Karpas-422 (cell line): ENCODE measurements at regions not wholly inside any gene's neighbourhood (a gene's known extent, or its start where the extent isn't known, plus 50 kb on each side); places are given as distances from the start of the nearest gene placed in this dataset.

ENCODE experiments used
- DNase-seq: peaks from one replicate; pipeline ENCODE4 v3.0.0-alpha.2; 2015
- H2AFZ ChIP-seq: fragments of 200-600 bp; sonication (generic); 2 replicates; pipeline ENCODE4 v1.6.1; 2014; ENCODE audit warnings: antibody characterized with exemption, low read length, mixed read lengths
- H3K27ac ChIP-seq: fragments of 200-600 bp; sonication (generic); 2 replicates; pipeline ENCODE4 v1.5.1; 2014; ENCODE audit warnings: mild to moderate bottlenecking, low read length, moderate library complexity
- H3K27me3 ChIP-seq: fragments of 200-600 bp; sonication (generic); 2 replicates; pipeline ENCODE4 v1.6.1; 2014; ENCODE audit warnings: low read length, mixed read lengths
- H3K36me3 ChIP-seq: fragments of 200-600 bp; sonication (generic); 2 replicates; pipeline ENCODE4 v1.6.1; 2014; ENCODE audit warnings: low read length, mixed read lengths; ENCODE audit not compliant: insufficient read depth
- H3K4me1 ChIP-seq: fragments of 200-600 bp; sonication (generic); 2 replicates; pipeline ENCODE4 v1.6.1; 2014; ENCODE audit warnings: mild to moderate bottlenecking, low read length, mixed read lengths
- H3K4me2 ChIP-seq: fragments of 200-600 bp; sonication (generic); 2 replicates; pipeline ENCODE4 v1.6.1; 2014; ENCODE audit warnings: low read length, low read depth, mild to moderate bottlenecking; ENCODE audit not compliant: poor library complexity, severe bottlenecking
- H3K4me3 ChIP-seq: fragments of 200-600 bp; sonication (generic); 2 replicates; pipeline ENCODE4 v1.5.1; 2014; ENCODE audit warnings: mild to moderate bottlenecking, antibody characterized with exemption, low read length, mixed read lengths
- H3K79me2 ChIP-seq: fragments of 200-600 bp; sonication (generic); 2 replicates; pipeline ENCODE4 v1.6.1; 2014; ENCODE audit warnings: mild to moderate bottlenecking, low read length, mixed read lengths
- H3K9ac ChIP-seq: fragments of 200-600 bp; sonication (generic); 2 replicates; pipeline ENCODE4 v1.6.0; 2014; ENCODE audit warnings: low read length
- H3K9me2 ChIP-seq: fragments of 200-600 bp; sonication (generic), shearing (Covaris generic); replicated peaks from 2 replicates; pipeline ENCODE4 v1.6.0; 2014; ENCODE audit warnings: mild to moderate bottlenecking, low read length, moderate library complexity; ENCODE audit not compliant: insufficient read depth
- H3K9me3 ChIP-seq: fragments of 300-700, 200-600 bp; sonication (generic); 2 replicates; pipeline ENCODE4 v1.6.1; 2014; ENCODE audit warnings: low read length, mixed read lengths
- H4K20me1 ChIP-seq: fragments of 200-600 bp; sonication (generic); 2 replicates; pipeline ENCODE4 v1.6.1; 2014; ENCODE audit warnings: mild to moderate bottlenecking, antibody characterized with exemption, low read length, low read depth; ENCODE audit not compliant: insufficient read depth

DNA sequence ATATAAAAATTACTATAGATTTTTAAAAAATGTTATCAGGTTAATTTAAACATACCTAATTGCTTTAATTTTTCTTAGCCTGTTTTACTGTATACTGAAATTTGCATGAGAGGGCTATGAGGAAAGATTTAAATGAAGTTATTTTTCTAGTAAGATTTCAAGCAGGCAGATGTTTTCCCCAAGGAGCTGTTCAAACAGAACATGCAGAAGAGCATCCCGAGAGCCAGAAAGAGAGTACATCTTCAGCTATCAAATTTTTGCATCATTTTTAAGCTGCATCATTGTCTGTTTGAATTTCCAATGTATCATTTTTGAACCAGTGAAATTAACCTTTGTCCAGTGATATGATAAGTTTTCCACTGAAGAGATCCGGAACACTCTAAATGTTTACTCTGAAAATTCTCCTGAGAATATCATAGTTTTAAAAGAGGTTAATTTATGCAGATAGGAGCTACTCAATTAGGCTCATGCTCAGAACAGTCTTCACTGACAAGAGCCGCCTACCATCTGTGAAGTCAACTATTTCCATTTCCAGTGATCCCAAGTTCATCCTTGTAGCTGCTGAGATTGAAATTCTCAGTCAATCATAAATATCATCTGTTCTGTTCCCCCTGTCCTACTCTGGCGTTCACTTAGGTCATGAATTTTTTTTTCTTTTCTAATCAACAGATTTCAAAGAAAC lies 467.7 kb upstream of the NBEA start:
- Histone ChIP-seq H3K27me3 (no peaks in the 10 kb centered on the region), H3K36me3 (no peaks in the 10 kb centered on the region), H3K9ac (no peak overlapping the region), H2AFZ (no peak overlapping the region), H3K9me2 (no peaks in the 10 kb centered on the region), H4K20me1 (no peaks in the 10 kb centered on the region), H3K27ac (no peak overlapping the region), H3K4me1 (peaks cover 8% of the 10 kb centered on the region), H3K4me3 (no peak overlapping the region), H3K79me2 (no peaks in the 10 kb centered on the region), H3K4me2 (peak overlapping the region; percentile 12), H3K9me3 (no peaks in the 10 kb centered on the region)
- no peak for DNase-seq

DNA sequence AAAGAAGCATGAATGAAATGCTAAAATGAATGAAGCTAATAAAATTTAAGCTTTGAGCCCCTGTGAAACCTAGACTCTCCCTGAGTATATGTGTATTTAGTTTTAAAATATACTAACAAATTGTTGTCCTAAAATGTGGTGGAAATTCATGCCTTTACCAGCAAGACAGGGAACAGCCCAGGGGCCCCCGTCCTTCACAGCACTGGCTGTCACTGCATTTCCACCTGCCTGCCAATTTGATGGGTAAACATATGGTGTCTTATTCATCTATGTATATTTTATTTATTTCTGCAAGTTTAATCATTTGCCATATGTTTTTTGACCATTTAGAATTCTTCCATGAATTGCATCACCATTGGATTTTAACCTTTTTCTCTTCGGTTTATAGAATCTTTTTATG lies 463.7 kb upstream of the NBEA start:
- H3K4me2 ChIP-seq = no peak overlapping the region
- H4K20me1 ChIP-seq = no peaks in the 10 kb centered on the region
- H3K36me3 ChIP-seq = no peaks in the 10 kb centered on the region
- H2AFZ ChIP-seq = no peak overlapping the region
- peaks cover 8% of the 10 kb centered on the region for H3K4me1 ChIP-seq
- H3K9me2 ChIP-seq = no peaks in the 10 kb centered on the region
- H3K27me3 ChIP-seq = no peaks in the 10 kb centered on the region
- no peak overlapping the region for H3K4me3 ChIP-seq
- H3K79me2 ChIP-seq = no peaks in the 10 kb centered on the region
- no peak overlapping the region for H3K27ac ChIP-seq
- H3K9me3 ChIP-seq = no peaks in the 10 kb centered on the region
- H3K9ac ChIP-seq = no peak overlapping the region
- DNase-seq = no peak

DNA sequence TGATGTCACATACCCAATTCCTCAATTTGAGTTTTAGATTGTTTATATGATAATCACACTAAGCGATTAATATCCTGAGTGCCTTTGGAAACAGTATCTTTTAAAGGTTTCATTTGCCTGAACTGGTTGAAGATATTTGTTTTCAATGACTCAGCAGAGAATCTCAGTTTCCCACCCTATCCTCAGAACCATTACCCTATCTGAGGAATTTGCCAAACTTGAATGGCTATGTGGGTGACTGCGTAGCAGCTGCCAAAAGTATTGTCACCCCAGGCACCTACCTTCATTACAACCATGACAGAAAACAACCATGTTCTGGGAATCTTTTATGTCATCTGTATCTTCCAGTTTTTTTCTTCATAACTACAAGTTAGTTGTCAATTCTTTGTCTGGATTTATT lies 440.1 kb upstream of the NBEA start:
- H4K20me1 ChIP-seq = no peaks in the 10 kb centered on the region
- no peaks in the 10 kb centered on the region for H3K9me2 ChIP-seq
- no peak for DNase-seq
- H3K36me3 ChIP-seq = no peaks in the 10 kb centered on the region
- no peak overlapping the region for H2AFZ ChIP-seq
- no peaks in the 10 kb centered on the region for H3K9me3 ChIP-seq
- no peaks in the 10 kb centered on the region for H3K27me3 ChIP-seq
- H3K4me2 ChIP-seq = no peak overlapping the region
- no peaks in the 10 kb centered on the region for H3K79me2 ChIP-seq
- no peak overlapping the region for H3K27ac ChIP-seq
- H3K4me1 ChIP-seq = no peaks in the 10 kb centered on the region
- H3K4me3 ChIP-seq = no peak overlapping the region
- no peak overlapping the region for H3K9ac ChIP-seq

DNA sequence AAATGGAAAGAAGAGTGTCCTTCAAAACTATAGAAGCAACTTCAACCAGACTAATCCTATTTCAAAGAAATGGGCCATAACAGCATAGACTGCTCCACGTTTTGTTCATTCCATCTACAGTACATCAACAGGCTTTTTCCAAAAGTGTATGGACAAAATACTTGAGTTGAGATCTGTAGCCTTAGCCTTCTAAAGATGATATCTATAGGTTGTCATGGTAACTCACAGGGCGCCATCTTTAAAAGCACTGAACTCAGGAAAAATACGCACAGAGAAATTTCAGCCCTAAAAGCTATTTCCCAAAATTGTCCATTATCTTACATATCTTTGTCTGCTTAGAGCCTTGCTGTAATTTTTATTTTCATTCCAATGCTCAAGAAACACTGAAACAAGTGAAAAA lies 439.4 kb upstream of the NBEA start:
- no peaks in the 10 kb centered on the region for H3K36me3 ChIP-seq
- H3K79me2 ChIP-seq = no peaks in the 10 kb centered on the region
- no peaks in the 10 kb centered on the region for H3K4me1 ChIP-seq
- H3K27me3 ChIP-seq = no peaks in the 10 kb centered on the region
- H3K4me2 ChIP-seq = no peak overlapping the region
- no peak overlapping the region for H3K4me3 ChIP-seq
- no peak overlapping the region for H3K9ac ChIP-seq
- H3K9me2 ChIP-seq = no peaks in the 10 kb centered on the region
- H3K9me3 ChIP-seq = no peaks in the 10 kb centered on the region
- H3K27ac ChIP-seq = no peak overlapping the region
- no peak for DNase-seq
- no peak overlapping the region for H2AFZ ChIP-seq
- H4K20me1 ChIP-seq = no peaks in the 10 kb centered on the region

DNA sequence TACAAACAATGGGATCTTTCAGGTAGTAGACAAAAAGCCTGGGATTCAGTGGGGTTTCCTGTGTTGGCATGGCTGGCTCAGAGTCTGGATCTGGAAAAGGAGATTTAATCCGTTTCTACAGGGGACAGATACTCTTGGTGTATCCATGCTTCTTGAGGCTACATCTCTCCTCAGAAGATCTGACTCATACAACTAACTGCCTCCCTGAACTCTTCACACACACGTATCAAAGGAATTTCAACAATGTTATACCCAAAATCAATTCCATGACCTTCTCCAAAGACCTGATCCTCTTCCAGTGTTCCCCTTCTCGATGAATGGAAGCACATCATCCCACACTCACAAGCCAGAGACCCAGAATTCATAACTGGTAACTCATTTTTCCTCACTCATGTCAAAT lies 435.3 kb upstream of the NBEA start:
- Histone ChIP-seq H3K9me3 (no peaks in the 10 kb centered on the region), H3K79me2 (no peaks in the 10 kb centered on the region), H3K4me1 (no peaks in the 10 kb centered on the region), H3K9ac (no peak overlapping the region), H3K27ac (no peak overlapping the region), H2AFZ (no peak overlapping the region), H3K4me3 (no peak overlapping the region), H4K20me1 (no peaks in the 10 kb centered on the region), H3K9me2 (no peaks in the 10 kb centered on the region), H3K27me3 (no peaks in the 10 kb centered on the region), H3K4me2 (no peak overlapping the region), H3K36me3 (no peaks in the 10 kb centered on the region)
- DNase-seq = no peak

DNA sequence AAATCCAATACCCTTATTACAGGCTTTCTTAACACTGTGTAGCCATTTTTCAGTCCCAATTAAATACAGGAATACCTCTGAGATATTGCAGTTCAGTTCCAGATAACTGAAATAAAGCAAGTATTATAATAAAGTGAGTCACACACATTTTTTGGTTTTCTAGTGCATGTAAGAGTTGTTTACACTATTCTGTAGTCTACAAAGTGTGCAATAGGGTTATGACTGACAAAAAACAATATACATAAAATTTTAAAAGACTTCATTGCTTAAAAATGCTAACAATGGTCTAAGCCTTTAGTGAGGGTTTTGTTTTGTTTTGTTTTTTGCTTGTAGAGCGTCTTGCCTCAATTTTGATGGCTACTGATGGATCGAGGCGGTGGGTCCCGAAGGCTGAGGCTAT lies 434.4 kb upstream of the NBEA start:
- H3K9me2 ChIP-seq = no peaks in the 10 kb centered on the region

DNA sequence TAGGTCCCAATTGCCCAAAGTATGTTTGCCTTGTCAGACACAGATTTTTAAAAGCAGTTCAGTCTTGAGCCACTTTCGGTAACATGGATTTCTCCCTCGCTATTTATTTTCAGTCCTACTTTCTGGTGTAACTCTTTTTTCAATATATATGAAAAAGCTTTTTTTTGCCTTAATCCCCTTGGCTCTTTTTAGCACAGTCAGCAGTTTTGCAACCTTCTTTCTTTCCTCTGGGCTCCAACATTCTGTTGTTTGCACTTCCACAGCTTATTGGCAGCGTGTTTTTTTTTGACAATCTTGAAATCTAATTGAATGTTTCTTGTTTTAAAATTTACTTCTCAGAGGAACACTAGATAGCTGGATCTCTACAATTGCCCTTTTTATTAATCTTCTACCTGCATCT lies 429.3 kb upstream of the NBEA start:
- H3K4me2 ChIP-seq = no peak overlapping the region
- H4K20me1 ChIP-seq = no peaks in the 10 kb centered on the region
- no peaks in the 10 kb centered on the region for H3K9me3 ChIP-seq
- no peaks in the 10 kb centered on the region for H3K27me3 ChIP-seq
- DNase-seq = no peak
- no peaks in the 10 kb centered on the region for H3K4me1 ChIP-seq
- no peaks in the 10 kb centered on the region for H3K9me2 ChIP-seq
- no peak overlapping the region for H3K27ac ChIP-seq
- no peak overlapping the region for H3K4me3 ChIP-seq
- H3K9ac ChIP-seq = no peak overlapping the region
- H3K79me2 ChIP-seq = no peaks in the 10 kb centered on the region
- no peaks in the 10 kb centered on the region for H3K36me3 ChIP-seq
- H2AFZ ChIP-seq = no peak overlapping the region

More for the DNA sequence above, 434.4 kb upstream of the NBEA start:
- no peaks in the 10 kb centered on the region for H3K36me3 ChIP-seq
- H3K9me3 ChIP-seq = no peaks in the 10 kb centered on the region
- no peak overlapping the region for H3K9ac ChIP-seq
- no peaks in the 10 kb centered on the region for H3K27me3 ChIP-seq
- no peaks in the 10 kb centered on the region for H4K20me1 ChIP-seq
- H2AFZ ChIP-seq = no peak overlapping the region
- DNase-seq = no peak
- H3K27ac ChIP-seq = no peak overlapping the region
- no peak overlapping the region for H3K4me2 ChIP-seq
- no peaks in the 10 kb centered on the region for H3K79me2 ChIP-seq
- no peaks in the 10 kb centered on the region for H3K4me1 ChIP-seq
- H3K4me3 ChIP-seq = no peak overlapping the region

DNA sequence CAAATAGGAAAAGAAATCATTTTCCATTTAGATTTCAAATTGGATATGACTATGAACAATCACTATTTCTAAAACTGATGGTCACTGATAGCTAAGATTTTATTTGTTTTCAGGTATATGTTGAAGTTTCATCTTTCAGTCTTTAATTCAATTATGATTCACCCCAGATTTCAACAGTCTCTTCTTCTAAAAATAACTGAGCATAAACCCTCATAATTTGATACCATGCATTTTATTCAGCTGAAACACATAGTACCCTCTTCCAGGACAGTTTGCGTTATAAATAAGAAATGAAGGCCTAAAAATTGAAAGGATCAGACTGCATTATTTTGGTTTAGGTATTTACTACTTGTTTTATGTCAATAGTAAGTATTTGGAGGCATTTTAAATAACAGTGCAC lies 428.5 kb upstream of the NBEA start:
- H3K4me2 ChIP-seq = no peak overlapping the region
- no peaks in the 10 kb centered on the region for H3K4me1 ChIP-seq
- H3K27me3 ChIP-seq = no peaks in the 10 kb centered on the region
- no peaks in the 10 kb centered on the region for H3K9me2 ChIP-seq
- no peak overlapping the region for H3K4me3 ChIP-seq
- H3K9me3 ChIP-seq = no peaks in the 10 kb centered on the region
- H3K36me3 ChIP-seq = no peaks in the 10 kb centered on the region
- no peaks in the 10 kb centered on the region for H4K20me1 ChIP-seq
- no peaks in the 10 kb centered on the region for H3K79me2 ChIP-seq
- no peak overlapping the region for H3K27ac ChIP-seq
- no peak overlapping the region for H3K9ac ChIP-seq
- H2AFZ ChIP-seq = no peak overlapping the region
- DNase-seq = no peak

DNA sequence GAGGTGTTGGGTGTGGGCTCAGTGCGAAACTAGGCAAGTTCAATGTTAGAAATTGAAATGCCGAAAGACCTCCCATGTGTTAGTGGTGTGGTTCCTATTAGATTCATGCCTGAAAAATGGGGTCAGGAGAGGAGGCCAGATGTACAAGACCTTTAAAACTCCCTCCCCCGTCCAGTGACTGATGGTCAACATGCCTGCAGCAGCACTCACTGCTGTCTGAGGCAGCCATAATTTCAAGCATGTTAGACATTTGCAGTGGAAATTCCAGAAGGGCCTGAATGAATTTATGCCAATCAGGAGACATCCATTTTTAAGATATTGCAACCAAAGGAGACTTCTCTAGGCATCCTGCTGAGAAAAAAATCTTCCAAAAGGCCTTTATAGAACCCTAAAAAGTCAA lies 426.9 kb upstream of the NBEA start:
- Histone ChIP-seq H3K9me2 (no peaks in the 10 kb centered on the region), H4K20me1 (no peaks in the 10 kb centered on the region), H3K4me3 (no peak overlapping the region), H3K4me1 (no peaks in the 10 kb centered on the region), H3K27ac (no peak overlapping the region), H3K4me2 (no peak overlapping the region), H3K36me3 (no peaks in the 10 kb centered on the region), H3K79me2 (no peaks in the 10 kb centered on the region), H3K9me3 (no peaks in the 10 kb centered on the region), H2AFZ (no peak overlapping the region), H3K27me3 (no peaks in the 10 kb centered on the region), H3K9ac (no peak overlapping the region)
- DNase-seq = no peak
